HepG2 (cell line): ENCODE measurements at regions not wholly inside any gene's neighbourhood (a gene's known extent, or its start where the extent isn't known, plus 50 kb on each side); places are given as distances from the start of the nearest gene placed in this dataset.

Experiments used
- ATAC-seq: fragments of 200-7000 bp; cut with Tn5 transposase; 3 replicates; pipeline ENCODE4 v1.9.1; 2020; ENCODE audit warnings: mild to moderate bottlenecking, moderate library complexity
- BruUV-seq: library from RNA; stranded (reverse); fragments of 400-500 nt; replicated peaks from 2 replicates; lab custom pipeline; 2021; lab: Mats Ljungman, UMichigan
- CTCF ChIA-PET: fragments of 300-600 bp; formaldehyde crosslinking; extraction: SDS; loops from one replicate; lab custom pipeline; 2021; ENCODE audit warnings: low total read pairs, inconsistent platforms, low intra/inter-chr PET ratio; lab: Yijun Ruan, JAX
- POLR2A ChIA-PET: fragments of 350-600 bp; sonication (Branson Sonifier 250); formaldehyde crosslinking; loops from one replicate; lab custom pipeline; 2020; ENCODE audit warnings: antibody characterized with exemption, inconsistent platforms; lab: Yijun Ruan, JAX
- DNase-seq: peaks from one replicate; pipeline ENCODE4 v3.0.0-alpha.2; 2015; ENCODE audit warnings: low spot score
- FAIRE-seq: peaks from 3 replicates; lab custom pipeline; 2011; peaks lifted over from hg19 to GRCh38; lab: Jason Lieb, UNC
- H2AFZ ChIP-seq: one replicate; pipeline ENCODE4 v1.6.1; 2011; ENCODE audit warnings: low read length, inconsistent platforms
- H3K27ac ChIP-seq: fragments of 300-600 bp; 3 replicates; pipeline ENCODE4 v1.8.0; 2011; ENCODE audit warnings: mixed run types, mild to moderate bottlenecking, mixed read lengths, low read length, inconsistent platforms; ENCODE audit not compliant: insufficient read depth; ENCODE audit errors: extremely low read length
- H3K27me3 ChIP-seq, 2 experiments: fragments of 200-600 bp in 1 of 2; 2 replicates in 1 of 2; 3 replicates in 1 of 2; pipeline versions ENCODE4 v1.6.0 to v1.8.0; 2011; ENCODE audit warnings: low read length in 2 of 2, mild to moderate bottlenecking in 2 of 2, moderate library complexity in 2 of 2, inconsistent platforms in 1 of 2; ENCODE audit not compliant: insufficient read depth in 2 of 2, control insufficient read depth in 1 of 2
- H3K36me3 ChIP-seq, 2 experiments: fragments of 200-600 bp in 1 of 2; replicated peaks in 1 of 2; 2 replicates in 1 of 2; 3 replicates in 1 of 2; pipeline versions ENCODE4 v1.5.1 to v1.8.0; 2011; ENCODE audit warnings: low read length in 2 of 2, inconsistent platforms in 1 of 2; ENCODE audit not compliant: insufficient read depth in 2 of 2, control insufficient read depth in 1 of 2
- H3K4me1 ChIP-seq: 2 replicates; pipeline ENCODE4 v1.5.1; 2012; ENCODE audit warnings: low read length, inconsistent platforms; ENCODE audit not compliant: insufficient read depth
- H3K4me2 ChIP-seq: 2 replicates; pipeline ENCODE4 v1.6.0; 2011; ENCODE audit warnings: low read depth, low read length, inconsistent platforms
- H3K4me3 ChIP-seq, 3 experiments: fragments of 200-600 bp in 1 of 3; sonication (generic), shearing (Covaris generic) in 1 of 3; replicated peaks in 1 of 3; 2 replicates each; pipeline ENCODE4 v1.5.1; 2011 to 2016; ENCODE audit warnings: low read length in 3 of 3, inconsistent platforms in 2 of 3, low read depth in 2 of 3, mild to moderate bottlenecking in 2 of 3, control low read depth in 1 of 3, mixed read lengths in 1 of 3; ENCODE audit not compliant: insufficient read depth in 1 of 3
- H3K79me2 ChIP-seq: one replicate; pipeline ENCODE4 v1.6.1; 2011; ENCODE audit warnings: low read length, inconsistent platforms; ENCODE audit not compliant: insufficient read depth
- H3K9ac ChIP-seq: 2 replicates; pipeline ENCODE4 v1.6.0; 2011; ENCODE audit warnings: mild to moderate bottlenecking, low read depth, low read length, inconsistent platforms; ENCODE audit not compliant: insufficient read depth
- H3K9me3 ChIP-seq: 2 replicates; pipeline ENCODE4 v1.5.1; 2012; ENCODE audit warnings: mild to moderate bottlenecking, low read length
- H4K20me1 ChIP-seq: 2 replicates; pipeline ENCODE4 v1.6.0; 2011; ENCODE audit warnings: inconsistent platforms, mild to moderate bottlenecking, low read length, moderate library complexity; ENCODE audit not compliant: insufficient read depth
- FOXP4 ChIP-seq: sonication (generic); formaldehyde crosslinking; IDR thresholded peaks from 2 replicates; pipeline ENCODE4 v1.4.0; 2020; ENCODE audit warnings: missing genetic modification reagents
- GABPA ChIP-seq, 2 experiments: IDR thresholded peaks; 2 replicates each; pipeline ENCODE4 v1.6.1; 2011 to 2016; ENCODE audit warnings: low read depth in 2 of 2, low read length in 1 of 2, missing biosample characterization in 1 of 2, missing genetic modification characterization in 1 of 2
- KDM1A ChIP-seq: IDR thresholded peaks from 2 replicates; pipeline ENCODE4 v1.6.1; 2016; ENCODE audit warnings: missing compliant biosample characterization
- PHF5A ChIP-seq: IDR thresholded peaks from one replicate; pipeline ENCODE4 v1.6.1; 2018; ENCODE audit warnings: low read depth, missing genetic modification reagents; ENCODE audit not compliant: unreplicated experiment
- YEATS2 ChIP-seq: sonication (generic); formaldehyde crosslinking; IDR thresholded peaks from 2 replicates; pipeline ENCODE4 v1.4.0; 2020; ENCODE audit warnings: missing genetic modification reagents, borderline replicate concordance
- ZNF629 ChIP-seq: sonication (generic); formaldehyde crosslinking; conservative IDR thresholded peaks from 2 replicates; pipeline ENCODE4 v1.5.0; 2020; ENCODE audit warnings: missing genetic modification reagents
- WGBS: methylation state at CpG from one replicate; pipeline ENCODE4 v1.1.6; 2017; ENCODE audit warnings: low lambda C conversion rate; 5-methylcytosine and 5-hydroxymethylcytosine counted together
- in situ Hi-C: cut with HindIII; loops from 2 replicates; pipeline ENCODE4 v1.10.0; 2017; ENCODE audit warnings: low pct_unique_long_range_greater_than_20kb; ENCODE audit not compliant: extremely low pct_ligation_motif_present
- intact Hi-C: fragments of 100-400 bp; cut with micrococcal nuclease; formaldehyde crosslinking; loops from one replicate; pipeline ENCODE4 v1.10.0; 2022; ENCODE audit not compliant: unreplicated experiment
- TF ChIP-seq, protein P1 (sequence below): sonication (generic); formaldehyde crosslinking; IDR thresholded peaks from 2 replicates; pipeline ENCODE4 v1.4.0; 2020; ENCODE audit warnings: mild to moderate bottlenecking, missing genetic modification reagents

GRCh38 chr3:187809612-187809991 is 64.3 kb upstream of the BCL6 start:
- intact Hi-C loops, result no loop called here
- BruUV-seq, result no TSS peak
- H3K27me3 ChIP-seq, result peaks cover 1 to 7% of the 10 kb centered on the region in 2 experiments; a peak in 2 of 5 replicates
- H4K20me1 ChIP-seq, result no peaks in the 10 kb centered on the region
- H3K4me2 ChIP-seq, result peak overlapping the region; percentile 84
- H3K4me3 ChIP-seq, result peak overlapping the region in 2 of 3 experiments; percentile 27 to 31; a peak in 2 of 6 replicates
- no peaks in the 10 kb centered on the region for H3K36me3 ChIP-seq
- no peak overlapping the region for H3K9ac ChIP-seq
- DNase-seq (no peak), ATAC-seq (no peak), FAIRE-seq (no peak)
- POLR2A ChIA-PET, result interaction anchor here (0.9 to 1.2 kb wide), 3 partner anchors 64 to 193 kb away, joined by 3 read pairs; partner anchors contain the start of gene BCL6
- peaks cover 50% of the 10 kb centered on the region for H3K4me1 ChIP-seq
- WGBS, result 4% methylated on average over 3 of the region's 3 CpGs
- H2AFZ ChIP-seq, result no peak overlapping the region
- CTCF ChIA-PET, result no interaction called here
- H3K79me2 ChIP-seq, result no peaks in the 10 kb centered on the region
- TF ChIP-seq ZNF629 (CRISPR knock-in tag) (peak; percentile 88), GABPA (IDR thresholded peaks at IDR 0.05; ENCODE audit: low read depth, low read length) (no peak), GABPA (CRISPR knock-in tag; IDR thresholded peaks at IDR 0.05; ENCODE audit: low read depth) (no peak), PHF5A (CRISPR knock-in tag) (no peak), FOXP4 (no peak), YEATS2 (CRISPR knock-in tag) (no peak), KDM1A (CRISPR knock-in tag) (peak; percentile 55; the same call in 1 of the 2 replicates)
- TF ChIP-seq, protein P1, sequence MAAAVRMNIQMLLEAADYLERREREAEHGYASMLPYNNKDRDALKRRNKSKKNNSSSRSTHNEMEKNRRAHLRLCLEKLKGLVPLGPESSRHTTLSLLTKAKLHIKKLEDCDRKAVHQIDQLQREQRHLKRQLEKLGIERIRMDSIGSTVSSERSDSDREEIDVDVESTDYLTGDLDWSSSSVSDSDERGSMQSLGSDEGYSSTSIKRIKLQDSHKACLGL (CRISPR knock-in tag), result no peak
- no peaks in the 10 kb centered on the region for H3K9me3 ChIP-seq
- no peak overlapping the region for H3K27ac ChIP-seq
- in situ Hi-C loops, result no loop called here
